Inferior parietal cortex (tissue), 1 donor: ENCODE measurements at regions not wholly inside any gene's neighbourhood (a gene's known extent, or its start where the extent isn't known, plus 50 kb on each side); places are given as distances from the start of the nearest gene placed in this dataset.
"Not testable (repeated sequence)": the region's sequence is repeated elsewhere in the genome, so short reads cannot be mapped to it uniquely, and the experiment has no call there.

Source experiments
- DNase-seq: peaks from one replicate; pipeline ENCODE4 v3.0.0-alpha.2; 2016; ENCODE audit errors: extremely low spot score

GRCh38 chr2:15751477-15751876 lies 159.8 kb downstream of the DDX1 start:
- DNase-seq, result no peak

- DNase-seq, result no peak
These were observed 161.0 kb downstream of the DDX1 start for GRCh38 chr2:15752552-15753232.

- DNase-seq, result no peak
These were observed 161.6 kb downstream of the DDX1 start for GRCh38 chr2:15753233-15753798.

GRCh38 chr2:15753811-15754702 lies 162.4 kb downstream of the DDX1 start:
- DNase-seq, result no peak

- DNase-seq, result no peak
These were observed 163.0 kb downstream of the DDX1 start for GRCh38 chr2:15754703-15755099.

GRCh38 chr2:15755528-15755927 lies 163.9 kb downstream of the DDX1 start:
- no peak for DNase-seq

GRCh38 chr2:15756011-15756550 lies 164.4 kb downstream of the DDX1 start:
- no peak for DNase-seq

- DNase-seq, result no peak
These were observed 165.5 kb downstream of the DDX1 start for GRCh38 chr2:15756882-15757819.

GRCh38 chr2:15757820-15758586 lies 166.3 kb downstream of the DDX1 start:
- no peak for DNase-seq

GRCh38 chr2:15758848-15759247 lies 167.2 kb downstream of the DDX1 start:
- DNase-seq, result no peak

GRCh38 chr2:15759385-15759784 lies 167.7 kb downstream of the DDX1 start:
- no peak for DNase-seq

- not testable (repeated sequence) for DNase-seq
These were observed 168.1 kb downstream of the DDX1 start for GRCh38 chr2:15759791-15760190.

- DNase-seq, result no peak
These were observed 168.7 kb downstream of the DDX1 start for GRCh38 chr2:15760232-15760910.

- no peak for DNase-seq
These were observed 169.4 kb downstream of the DDX1 start for GRCh38 chr2:15761056-15761455.

- DNase-seq, result no peak
These were observed 170.2 kb downstream of the DDX1 start for GRCh38 chr2:15761910-15762309.

GRCh38 chr2:15762449-15762848 lies 170.8 kb downstream of the DDX1 start:
- no peak for DNase-seq

- DNase-seq, result no peak
These were observed 171.6 kb downstream of the DDX1 start for GRCh38 chr2:15763106-15763821.

GRCh38 chr2:15763822-15764682 lies 172.4 kb downstream of the DDX1 start:
- DNase-seq, result no peak

- DNase-seq, result no peak
These were observed 173.0 kb downstream of the DDX1 start for GRCh38 chr2:15764683-15765011.
